PC-3 (cell line): ENCODE measurements at regions not wholly inside any gene's neighbourhood (a gene's known extent, or its start where the extent isn't known, plus 50 kb on each side); places are given as distances from the start of the nearest gene placed in this dataset.

Experiments
- CTCF ChIP-seq: fragments of 300-600 bp; sonication (generic); conservative IDR thresholded peaks from 2 replicates; pipeline ENCODE4 v1.5.1; 2017; ENCODE audit warnings: antibody characterized with exemption, low read depth, mild to moderate bottlenecking, low read length
- EZH2phosphoT487 ChIP-seq: fragments of 300-600 bp; sonication (generic); IDR thresholded peaks from 2 replicates; pipeline ENCODE4 v1.6.1; 2018; ENCODE audit warnings: mild to moderate bottlenecking, antibody characterized with exemption, low read length, borderline replicate concordance

DNA sequence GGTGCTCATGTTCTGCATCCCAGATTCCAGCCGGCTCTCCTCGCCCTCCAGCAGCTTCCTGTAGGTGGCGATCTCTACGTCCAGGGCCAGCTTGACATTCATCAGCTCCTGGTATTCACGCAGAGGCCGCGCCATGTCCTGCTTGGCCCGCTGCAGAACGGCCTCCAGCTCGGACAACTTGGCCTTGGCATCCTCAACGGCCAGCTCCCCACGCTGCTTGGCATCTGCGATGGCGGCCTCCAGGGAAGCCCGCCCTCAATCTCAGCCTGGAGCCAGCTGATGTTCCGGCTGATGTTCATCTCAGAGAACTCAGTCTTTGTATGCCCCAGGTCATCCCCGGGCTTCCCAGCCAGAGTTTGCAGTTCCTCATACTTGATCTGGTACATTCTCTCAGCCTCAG lies 431.8 kb upstream of the DIPK2B start:
- no peak for TF ChIP-seq CTCF
- TF ChIP-seq EZH2phosphoT487, result no peak
